ENCODE measurements at regions not wholly inside any gene's neighbourhood (a gene's known extent, or its start where the extent isn't known, plus 50 kb on each side); places are given as distances from the start of the nearest gene placed in this dataset.
A peak's percentile ranks its signal among the peaks of the same experiment; 100 is the strongest.

DNA sequence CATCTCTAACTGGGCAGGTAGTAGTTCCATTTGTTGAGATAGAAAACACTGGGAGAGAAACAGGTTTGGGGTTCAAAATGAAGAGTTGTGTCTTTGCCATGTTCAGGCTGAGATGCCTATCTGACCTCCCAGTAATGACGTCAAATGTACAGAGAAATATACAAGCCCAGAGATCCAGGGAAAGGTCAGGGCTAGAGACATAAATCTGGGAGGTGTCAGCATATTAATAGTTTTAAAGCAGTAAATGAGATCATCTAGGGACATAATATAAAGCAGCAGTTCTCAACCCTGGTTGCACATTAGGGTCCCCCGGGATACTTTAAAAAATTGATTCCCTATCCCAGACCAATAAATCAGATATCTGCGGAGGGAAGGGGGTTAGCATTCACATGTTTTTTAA lies 501.5 kb downstream of the UQCRFS1 start (continued):
- TF ChIP-seq SETDB1 (IDR thresholded peaks at IDR 0.05; ENCODE audit: insufficient read length, low read length) (no peak), ZNF16 (tag by site-specific recombination; IDR thresholded peaks at IDR 0.05; ENCODE audit: low read depth) (no peak), SCRT2 (tag by site-specific recombination; IDR thresholded peaks at IDR 0.05) (no peak), ZNF654 (tag by site-specific recombination; IDR thresholded peaks at IDR 0.05; ENCODE audit: low read depth) (peak; percentile 12; the same call in 1 of the 2 replicates), ZNF37A (tag by site-specific recombination; IDR thresholded peaks at IDR 0.05) (no peak), ZFP69B (tag by site-specific recombination; IDR thresholded peaks at IDR 0.05) (peak; percentile 41; the same call in 1 of the 2 replicates), ZNF350 (tag by site-specific recombination; IDR thresholded peaks at IDR 0.05) (no peak), ZBTB21 (tag by site-specific recombination; IDR thresholded peaks at IDR 0.05) (0 out of 2 replicates have a peak, but pooled peaks have one; percentile 30)
- TF ChIP-seq, protein P1, sequence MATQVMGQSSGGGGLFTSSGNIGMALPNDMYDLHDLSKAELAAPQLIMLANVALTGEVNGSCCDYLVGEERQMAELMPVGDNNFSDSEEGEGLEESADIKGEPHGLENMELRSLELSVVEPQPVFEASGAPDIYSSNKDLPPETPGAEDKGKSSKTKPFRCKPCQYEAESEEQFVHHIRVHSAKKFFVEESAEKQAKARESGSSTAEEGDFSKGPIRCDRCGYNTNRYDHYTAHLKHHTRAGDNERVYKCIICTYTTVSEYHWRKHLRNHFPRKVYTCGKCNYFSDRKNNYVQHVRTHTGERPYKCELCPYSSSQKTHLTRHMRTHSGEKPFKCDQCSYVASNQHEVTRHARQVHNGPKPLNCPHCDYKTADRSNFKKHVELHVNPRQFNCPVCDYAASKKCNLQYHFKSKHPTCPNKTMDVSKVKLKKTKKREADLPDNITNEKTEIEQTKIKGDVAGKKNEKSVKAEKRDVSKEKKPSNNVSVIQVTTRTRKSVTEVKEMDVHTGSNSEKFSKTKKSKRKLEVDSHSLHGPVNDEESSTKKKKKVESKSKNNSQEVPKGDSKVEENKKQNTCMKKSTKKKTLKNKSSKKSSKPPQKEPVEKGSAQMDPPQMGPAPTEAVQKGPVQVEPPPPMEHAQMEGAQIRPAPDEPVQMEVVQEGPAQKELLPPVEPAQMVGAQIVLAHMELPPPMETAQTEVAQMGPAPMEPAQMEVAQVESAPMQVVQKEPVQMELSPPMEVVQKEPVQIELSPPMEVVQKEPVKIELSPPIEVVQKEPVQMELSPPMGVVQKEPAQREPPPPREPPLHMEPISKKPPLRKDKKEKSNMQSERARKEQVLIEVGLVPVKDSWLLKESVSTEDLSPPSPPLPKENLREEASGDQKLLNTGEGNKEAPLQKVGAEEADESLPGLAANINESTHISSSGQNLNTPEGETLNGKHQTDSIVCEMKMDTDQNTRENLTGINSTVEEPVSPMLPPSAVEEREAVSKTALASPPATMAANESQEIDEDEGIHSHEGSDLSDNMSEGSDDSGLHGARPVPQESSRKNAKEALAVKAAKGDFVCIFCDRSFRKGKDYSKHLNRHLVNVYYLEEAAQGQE (tag by site-specific recombination; IDR thresholded peaks at IDR 0.05), result no peak
- TF ChIP-seq, protein P2, sequence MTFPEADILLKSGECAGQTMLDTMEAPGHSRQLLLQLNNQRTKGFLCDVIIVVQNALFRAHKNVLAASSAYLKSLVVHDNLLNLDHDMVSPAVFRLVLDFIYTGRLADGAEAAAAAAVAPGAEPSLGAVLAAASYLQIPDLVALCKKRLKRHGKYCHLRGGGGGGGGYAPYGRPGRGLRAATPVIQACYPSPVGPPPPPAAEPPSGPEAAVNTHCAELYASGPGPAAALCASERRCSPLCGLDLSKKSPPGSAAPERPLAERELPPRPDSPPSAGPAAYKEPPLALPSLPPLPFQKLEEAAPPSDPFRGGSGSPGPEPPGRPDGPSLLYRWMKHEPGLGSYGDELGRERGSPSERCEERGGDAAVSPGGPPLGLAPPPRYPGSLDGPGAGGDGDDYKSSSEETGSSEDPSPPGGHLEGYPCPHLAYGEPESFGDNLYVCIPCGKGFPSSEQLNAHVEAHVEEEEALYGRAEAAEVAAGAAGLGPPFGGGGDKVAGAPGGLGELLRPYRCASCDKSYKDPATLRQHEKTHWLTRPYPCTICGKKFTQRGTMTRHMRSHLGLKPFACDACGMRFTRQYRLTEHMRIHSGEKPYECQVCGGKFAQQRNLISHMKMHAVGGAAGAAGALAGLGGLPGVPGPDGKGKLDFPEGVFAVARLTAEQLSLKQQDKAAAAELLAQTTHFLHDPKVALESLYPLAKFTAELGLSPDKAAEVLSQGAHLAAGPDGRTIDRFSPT (tag by site-specific recombination; IDR thresholded peaks at IDR 0.05), result peak; percentile 57
- TF ChIP-seq, protein P3, sequence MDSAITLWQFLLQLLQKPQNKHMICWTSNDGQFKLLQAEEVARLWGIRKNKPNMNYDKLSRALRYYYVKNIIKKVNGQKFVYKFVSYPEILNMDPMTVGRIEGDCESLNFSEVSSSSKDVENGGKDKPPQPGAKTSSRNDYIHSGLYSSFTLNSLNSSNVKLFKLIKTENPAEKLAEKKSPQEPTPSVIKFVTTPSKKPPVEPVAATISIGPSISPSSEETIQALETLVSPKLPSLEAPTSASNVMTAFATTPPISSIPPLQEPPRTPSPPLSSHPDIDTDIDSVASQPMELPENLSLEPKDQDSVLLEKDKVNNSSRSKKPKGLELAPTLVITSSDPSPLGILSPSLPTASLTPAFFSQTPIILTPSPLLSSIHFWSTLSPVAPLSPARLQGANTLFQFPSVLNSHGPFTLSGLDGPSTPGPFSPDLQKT (IDR thresholded peaks at IDR 0.05; ENCODE audit: borderline replicate concordance, low read depth, low read length), result no peak

DNA sequence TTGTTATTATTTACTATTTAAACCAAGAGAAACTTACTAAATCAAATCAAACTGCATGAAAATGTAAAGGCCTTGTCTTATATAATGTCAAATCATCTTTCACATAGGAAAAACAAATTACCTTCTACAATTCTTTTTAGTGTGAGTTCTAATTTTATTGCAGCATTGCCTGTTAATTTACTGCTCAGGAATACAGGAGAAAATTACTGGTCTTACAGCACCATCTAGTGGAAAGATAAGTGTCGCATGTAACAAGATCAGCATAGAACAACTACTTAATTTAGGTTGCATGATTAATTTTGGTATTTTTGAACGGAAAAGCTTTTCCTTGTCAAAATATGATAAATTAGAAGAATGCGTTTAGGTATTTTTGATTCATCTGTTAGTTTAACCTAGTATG lies 502.7 kb downstream of the UQCRFS1 start:
- ChIA-PET CTCF (interaction anchor here (0.6 to 4.6 kb wide), 60 partner anchors 11 to 1722 kb away, joined by 3 to 104 read pairs (median 4); no protein-coding TSS in a partner anchor), POLR2A (no interaction called here)
- Histone ChIP-seq H3K4me1 (ENCODE audit: control insufficient read depth, insufficient read depth, low read length) (peaks cover 8% of the 10 kb centered on the region; the same call in 1 of the 2 replicates), H3K27ac (ENCODE audit: extremely low read depth, low read depth, low read length) (no peak overlapping the region), H3K36me3 (ENCODE audit: control insufficient read depth in 2 of 2, insufficient read depth in 1 of 2, low read length in 2 of 2) (peaks cover 0 to 63% of the 10 kb centered on the region in 2 experiments; a peak in 2 of 3 replicates), H3K4me3 (ENCODE audit: low read depth, low read length) (no peak overlapping the region), H3K9me3 (ENCODE audit: control insufficient read depth, insufficient read depth, low read depth, low read length) (peaks cover 2% of the 10 kb centered on the region)
- TF ChIP-seq, protein P4, sequence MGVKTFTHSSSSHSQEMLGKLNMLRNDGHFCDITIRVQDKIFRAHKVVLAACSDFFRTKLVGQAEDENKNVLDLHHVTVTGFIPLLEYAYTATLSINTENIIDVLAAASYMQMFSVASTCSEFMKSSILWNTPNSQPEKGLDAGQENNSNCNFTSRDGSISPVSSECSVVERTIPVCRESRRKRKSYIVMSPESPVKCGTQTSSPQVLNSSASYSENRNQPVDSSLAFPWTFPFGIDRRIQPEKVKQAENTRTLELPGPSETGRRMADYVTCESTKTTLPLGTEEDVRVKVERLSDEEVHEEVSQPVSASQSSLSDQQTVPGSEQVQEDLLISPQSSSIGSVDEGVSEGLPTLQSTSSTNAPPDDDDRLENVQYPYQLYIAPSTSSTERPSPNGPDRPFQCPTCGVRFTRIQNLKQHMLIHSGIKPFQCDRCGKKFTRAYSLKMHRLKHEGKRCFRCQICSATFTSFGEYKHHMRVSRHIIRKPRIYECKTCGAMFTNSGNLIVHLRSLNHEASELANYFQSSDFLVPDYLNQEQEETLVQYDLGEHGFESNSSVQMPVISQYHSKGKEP (tag by site-specific recombination; IDR thresholded peaks at IDR 0.05), result peak; percentile 6; the same call in 1 of the 2 replicates
- TF ChIP-seq ZNF10 (tag by site-specific recombination; IDR thresholded peaks at IDR 0.05) (peak; percentile 40; the same call in 1 of the 2 replicates), ZNF350 (tag by site-specific recombination; IDR thresholded peaks at IDR 0.05) (no peak), ZSCAN30 (tag by site-specific recombination; IDR thresholded peaks at IDR 0.05) (peak; percentile 22; the same call in 1 of the 2 replicates), SCRT1 (tag by site-specific recombination; IDR thresholded peaks at IDR 0.05; ENCODE audit: borderline replicate concordance) (no peak), ZNF654 (tag by site-specific recombination; IDR thresholded peaks at IDR 0.05; ENCODE audit: low read depth) (peak; percentile 99), ZNF660 (tag by site-specific recombination; IDR thresholded peaks at IDR 0.05) (peak; percentile 50; the same call in 1 of the 2 replicates), ZBTB1 (tag by site-specific recombination; IDR thresholded peaks at IDR 0.05) (0 out of 2 replicates have a peak, but pooled peaks have one; percentile 56), ZNF501 (tag by site-specific recombination; IDR thresholded peaks at IDR 0.05) (peak; percentile 31; the same call in 1 of the 2 replicates)
- TF ChIP-seq, protein P5, sequence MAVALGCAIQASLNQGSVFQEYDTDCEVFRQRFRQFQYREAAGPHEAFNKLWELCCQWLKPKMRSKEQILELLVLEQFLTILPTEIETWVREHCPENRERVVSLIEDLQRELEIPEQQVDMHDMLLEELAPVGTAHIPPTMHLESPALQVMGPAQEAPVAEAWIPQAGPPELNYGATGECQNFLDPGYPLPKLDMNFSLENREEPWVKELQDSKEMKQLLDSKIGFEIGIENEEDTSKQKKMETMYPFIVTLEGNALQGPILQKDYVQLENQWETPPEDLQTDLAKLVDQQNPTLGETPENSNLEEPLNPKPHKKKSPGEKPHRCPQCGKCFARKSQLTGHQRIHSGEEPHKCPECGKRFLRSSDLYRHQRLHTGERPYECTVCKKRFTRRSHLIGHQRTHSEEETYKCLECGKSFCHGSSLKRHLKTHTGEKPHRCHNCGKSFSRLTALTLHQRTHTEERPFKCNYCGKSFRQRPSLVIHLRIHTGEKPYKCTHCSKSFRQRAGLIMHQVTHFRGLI (tag by site-specific recombination; IDR thresholded peaks at IDR 0.05), result no peak
- TF ChIP-seq, protein P6, sequence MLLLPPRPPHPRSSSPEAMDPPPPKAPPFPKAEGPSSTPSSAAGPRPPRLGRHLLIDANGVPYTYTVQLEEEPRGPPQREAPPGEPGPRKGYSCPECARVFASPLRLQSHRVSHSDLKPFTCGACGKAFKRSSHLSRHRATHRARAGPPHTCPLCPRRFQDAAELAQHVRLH (tag by site-specific recombination; IDR thresholded peaks at IDR 0.05), result no peak
- TF ChIP-seq, protein P7, sequence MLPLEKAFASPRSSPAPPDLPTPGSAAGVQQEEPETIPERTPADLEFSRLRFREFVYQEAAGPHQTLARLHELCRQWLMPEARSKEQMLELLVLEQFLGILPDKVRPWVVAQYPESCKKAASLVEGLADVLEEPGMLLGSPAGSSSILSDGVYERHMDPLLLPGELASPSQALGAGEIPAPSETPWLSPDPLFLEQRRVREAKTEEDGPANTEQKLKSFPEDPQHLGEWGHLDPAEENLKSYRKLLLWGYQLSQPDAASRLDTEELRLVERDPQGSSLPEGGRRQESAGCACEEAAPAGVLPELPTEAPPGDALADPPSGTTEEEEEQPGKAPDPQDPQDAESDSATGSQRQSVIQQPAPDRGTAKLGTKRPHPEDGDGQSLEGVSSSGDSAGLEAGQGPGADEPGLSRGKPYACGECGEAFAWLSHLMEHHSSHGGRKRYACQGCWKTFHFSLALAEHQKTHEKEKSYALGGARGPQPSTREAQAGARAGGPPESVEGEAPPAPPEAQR (tag by site-specific recombination; IDR thresholded peaks at IDR 0.05), result no peak
- TF ChIP-seq, protein P8, sequence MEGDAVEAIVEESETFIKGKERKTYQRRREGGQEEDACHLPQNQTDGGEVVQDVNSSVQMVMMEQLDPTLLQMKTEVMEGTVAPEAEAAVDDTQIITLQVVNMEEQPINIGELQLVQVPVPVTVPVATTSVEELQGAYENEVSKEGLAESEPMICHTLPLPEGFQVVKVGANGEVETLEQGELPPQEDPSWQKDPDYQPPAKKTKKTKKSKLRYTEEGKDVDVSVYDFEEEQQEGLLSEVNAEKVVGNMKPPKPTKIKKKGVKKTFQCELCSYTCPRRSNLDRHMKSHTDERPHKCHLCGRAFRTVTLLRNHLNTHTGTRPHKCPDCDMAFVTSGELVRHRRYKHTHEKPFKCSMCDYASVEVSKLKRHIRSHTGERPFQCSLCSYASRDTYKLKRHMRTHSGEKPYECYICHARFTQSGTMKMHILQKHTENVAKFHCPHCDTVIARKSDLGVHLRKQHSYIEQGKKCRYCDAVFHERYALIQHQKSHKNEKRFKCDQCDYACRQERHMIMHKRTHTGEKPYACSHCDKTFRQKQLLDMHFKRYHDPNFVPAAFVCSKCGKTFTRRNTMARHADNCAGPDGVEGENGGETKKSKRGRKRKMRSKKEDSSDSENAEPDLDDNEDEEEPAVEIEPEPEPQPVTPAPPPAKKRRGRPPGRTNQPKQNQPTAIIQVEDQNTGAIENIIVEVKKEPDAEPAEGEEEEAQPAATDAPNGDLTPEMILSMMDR (tag by site-specific recombination; IDR thresholded peaks at IDR 0.05), result peak; percentile 77
